ENCODE measurements at regions not wholly inside any gene's neighbourhood (a gene's known extent, or its start where the extent isn't known, plus 50 kb on each side); places are given as distances from the start of the nearest gene placed in this dataset.

- DNase-seq (ENCODE audit: low spot score) = no peak
- no peak for TF ChIP-seq CTCF (IDR thresholded peaks at IDR 0.05; ENCODE audit: extremely low read depth, insufficient read depth, missing control alignments)
- in situ Hi-C loops (cut with MboI; ENCODE audit: low pct_unique_long_range_greater_than_20kb, low sequenced_read_pairs, unreplicated experiment) = no loop called here
These were observed 323.2 kb upstream of the SALL3 start for GRCh38 chr18:78656346-78656925.

GRCh38 chr18:78658531-78658930, 321.1 kb upstream of the SALL3 start:
- in situ Hi-C loops (cut with MboI; ENCODE audit: low pct_unique_long_range_greater_than_20kb, low sequenced_read_pairs, unreplicated experiment) = no loop called here
- TF ChIP-seq CTCF (IDR thresholded peaks at IDR 0.05; ENCODE audit: extremely low read depth, insufficient read depth, missing control alignments) = no peak
- no peak for DNase-seq (ENCODE audit: low spot score)

DNA sequence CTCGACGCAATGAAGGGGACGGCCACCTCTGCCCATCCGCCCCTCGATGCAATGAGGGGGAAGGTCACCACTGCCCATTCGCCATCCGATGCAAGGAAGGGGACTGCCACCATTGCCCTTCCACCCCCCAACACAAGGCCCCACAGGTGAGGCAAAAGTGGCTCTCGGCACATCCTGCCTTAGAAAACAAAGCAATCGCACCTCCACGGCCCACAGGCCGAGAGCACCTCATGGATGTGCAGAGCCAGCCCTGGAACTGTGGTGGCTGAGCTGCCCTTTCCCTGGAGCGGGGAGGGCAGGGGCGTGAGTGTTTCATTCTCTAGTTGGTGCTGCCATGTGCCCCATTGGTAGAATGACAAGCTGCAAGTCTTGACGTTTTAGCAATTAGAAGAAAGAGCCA, 320.6 kb upstream of the SALL3 start:
- no peak for TF ChIP-seq CTCF (IDR thresholded peaks at IDR 0.05; ENCODE audit: extremely low read depth, insufficient read depth, missing control alignments)
- no peak for DNase-seq (ENCODE audit: low spot score)
- in situ Hi-C loops (cut with MboI; ENCODE audit: low pct_unique_long_range_greater_than_20kb, low sequenced_read_pairs, unreplicated experiment) = no loop called here

DNA sequence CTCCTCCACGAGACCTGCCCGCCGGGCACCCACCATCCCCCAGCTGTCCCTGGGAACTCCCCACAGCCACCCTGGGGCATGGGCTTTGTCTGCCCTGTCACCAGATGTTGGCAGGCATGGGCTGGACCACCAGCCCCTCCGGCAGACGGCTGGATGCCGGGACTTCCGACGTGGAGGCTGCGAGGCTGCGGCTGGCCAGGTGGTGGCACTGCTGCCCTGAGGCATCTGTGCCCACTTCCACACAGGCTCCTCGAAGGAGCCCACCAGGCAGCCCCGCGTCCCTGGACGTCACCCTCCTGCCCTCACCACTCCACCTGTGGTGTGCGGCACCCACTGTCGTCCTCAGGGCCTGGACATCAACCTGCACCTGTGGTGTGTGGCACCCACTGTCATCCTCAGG, 319.9 kb upstream of the SALL3 start:
- no peak for DNase-seq (ENCODE audit: low spot score)
- TF ChIP-seq CTCF (IDR thresholded peaks at IDR 0.05; ENCODE audit: extremely low read depth, insufficient read depth, missing control alignments) = no peak

GRCh38 chr18:78660311-78660710, 319.3 kb upstream of the SALL3 start:
- no peak for TF ChIP-seq CTCF (IDR thresholded peaks at IDR 0.05; ENCODE audit: extremely low read depth, insufficient read depth, missing control alignments)
- in situ Hi-C loops (cut with MboI; ENCODE audit: low pct_unique_long_range_greater_than_20kb, low sequenced_read_pairs, unreplicated experiment) = no loop called here
- no peak for DNase-seq (ENCODE audit: low spot score)

More for the DNA sequence above, 319.9 kb upstream of the SALL3 start:
- in situ Hi-C loops (cut with MboI; ENCODE audit: low pct_unique_long_range_greater_than_20kb, low sequenced_read_pairs, unreplicated experiment) = no loop called here

- no peak for TF ChIP-seq CTCF (IDR thresholded peaks at IDR 0.05; ENCODE audit: extremely low read depth, insufficient read depth, missing control alignments)
- DNase-seq (ENCODE audit: low spot score) = no peak
- in situ Hi-C loops (cut with MboI; ENCODE audit: low pct_unique_long_range_greater_than_20kb, low sequenced_read_pairs, unreplicated experiment) = no loop called here
These were observed 318.3 kb upstream of the SALL3 start for GRCh38 chr18:78661316-78661715.

GRCh38 chr18:78662879-78663278, 316.7 kb upstream of the SALL3 start:
- in situ Hi-C loops (cut with MboI; ENCODE audit: low pct_unique_long_range_greater_than_20kb, low sequenced_read_pairs, unreplicated experiment) = no loop called here
- no peak for DNase-seq (ENCODE audit: low spot score)
- no peak for TF ChIP-seq CTCF (IDR thresholded peaks at IDR 0.05; ENCODE audit: extremely low read depth, insufficient read depth, missing control alignments)
